Stimulated activated CD8-positive, alpha-beta memory T cell treated with anti-CD3 and anti-CD28 coated beads, Interleukin-12 subunit alpha, Interleukin-12 subunit beta, amount 100 ng/mL, for 24 hours (primary cell): ENCODE measurements at regions not wholly inside any gene's neighbourhood (a gene's known extent, or its start where the extent isn't known, plus 50 kb on each side); places are given as distances from the start of the nearest gene placed in this dataset.

Experiments used
- DNase-seq: peaks from one replicate; pipeline ENCODE4 v3.0.0-alpha.2; 2020; ENCODE audit errors: extremely low read depth

GRCh38 chr6:44049989-44050871, 77.0 kb downstream of the MRPL14 start:
- no peak for DNase-seq

- no peak for DNase-seq
Observed at GRCh38 chr6:44049163-44049988, 77.9 kb downstream of the MRPL14 start.

- DNase-seq = no peak
Observed at GRCh38 chr6:44048277-44048676, 79.0 kb downstream of the MRPL14 start.

GRCh38 chr6:44047801-44048200, 79.5 kb downstream of the MRPL14 start:
- no peak for DNase-seq

DNA sequence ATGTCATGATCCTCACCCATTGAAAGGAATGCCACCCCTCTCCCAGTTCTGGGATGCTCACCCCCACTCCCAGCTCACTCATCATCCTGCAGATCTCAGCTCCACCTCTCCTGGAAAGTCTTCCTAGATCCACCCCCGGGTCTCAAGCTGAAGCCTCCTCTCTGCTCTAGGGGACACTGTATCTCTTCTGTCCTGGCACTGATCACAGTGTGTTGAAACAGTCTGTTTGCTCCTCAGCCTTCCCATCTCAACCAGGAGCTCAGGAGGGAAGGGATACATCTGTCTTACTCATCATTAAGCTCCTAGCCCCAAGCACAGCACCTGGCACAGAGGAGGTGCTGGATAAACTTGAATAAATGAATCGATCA, 80.1 kb downstream of the MRPL14 start:
- no peak for DNase-seq

- no peak for DNase-seq
Observed at GRCh38 chr6:44046516-44047178, 80.6 kb downstream of the MRPL14 start.

GRCh38 chr6:44045672-44046015, 81.6 kb downstream of the MRPL14 start:
- DNase-seq = no peak

- DNase-seq = no peak
Observed at GRCh38 chr6:44044940-44045671, 82.1 kb downstream of the MRPL14 start.

DNA sequence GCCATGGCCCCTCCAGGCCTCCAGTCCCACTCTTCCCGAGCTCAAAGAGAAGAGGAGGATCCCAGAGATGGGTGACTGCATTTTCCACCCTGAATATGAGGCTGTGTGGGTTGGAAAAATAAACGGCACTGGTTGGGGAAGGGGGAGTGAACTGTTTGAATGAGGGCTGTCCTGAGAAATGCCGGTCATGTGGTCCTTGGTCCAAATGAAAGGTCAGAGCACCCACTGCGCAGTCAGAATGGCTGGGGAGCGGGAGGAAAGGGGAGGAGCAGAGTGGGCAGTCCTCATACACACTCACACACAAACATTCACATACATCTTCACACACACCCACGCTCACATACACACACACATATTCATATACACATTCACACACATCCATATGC, 83.1 kb downstream of the MRPL14 start:
- DNase-seq = no peak

GRCh38 chr6:44043479-44044153, 83.6 kb downstream of the MRPL14 start:
- DNase-seq = no peak

- no peak for DNase-seq
Observed at GRCh38 chr6:44042989-44043478, 84.2 kb downstream of the MRPL14 start.

GRCh38 chr6:44042261-44042988, 84.8 kb downstream of the MRPL14 start:
- DNase-seq = no peak

GRCh38 chr6:44041461-44042260, 85.6 kb downstream of the MRPL14 start:
- no peak for DNase-seq

DNA sequence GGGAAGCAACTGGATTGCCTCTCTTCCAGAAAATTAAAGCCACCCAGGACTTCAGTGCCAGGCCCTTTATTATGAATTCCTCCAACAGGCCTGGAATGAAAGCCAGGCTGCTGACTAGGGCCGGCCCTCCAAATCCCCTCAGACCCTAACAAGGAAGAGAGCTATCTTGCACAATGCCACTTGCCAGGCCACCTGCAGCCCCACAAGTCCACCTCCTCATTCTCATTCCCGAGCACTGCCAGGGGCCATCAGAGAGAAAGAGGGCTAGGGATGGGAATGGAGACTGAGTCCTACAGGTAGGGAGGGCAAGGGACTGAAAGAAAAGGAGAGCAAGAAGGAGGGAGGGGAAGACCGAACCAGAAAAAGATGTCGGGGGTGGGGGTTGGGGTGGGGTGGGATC, 86.5 kb downstream of the MRPL14 start:
- DNase-seq = no peak

GRCh38 chr6:44039839-44040350, 87.4 kb downstream of the MRPL14 start:
- no peak for DNase-seq

DNA sequence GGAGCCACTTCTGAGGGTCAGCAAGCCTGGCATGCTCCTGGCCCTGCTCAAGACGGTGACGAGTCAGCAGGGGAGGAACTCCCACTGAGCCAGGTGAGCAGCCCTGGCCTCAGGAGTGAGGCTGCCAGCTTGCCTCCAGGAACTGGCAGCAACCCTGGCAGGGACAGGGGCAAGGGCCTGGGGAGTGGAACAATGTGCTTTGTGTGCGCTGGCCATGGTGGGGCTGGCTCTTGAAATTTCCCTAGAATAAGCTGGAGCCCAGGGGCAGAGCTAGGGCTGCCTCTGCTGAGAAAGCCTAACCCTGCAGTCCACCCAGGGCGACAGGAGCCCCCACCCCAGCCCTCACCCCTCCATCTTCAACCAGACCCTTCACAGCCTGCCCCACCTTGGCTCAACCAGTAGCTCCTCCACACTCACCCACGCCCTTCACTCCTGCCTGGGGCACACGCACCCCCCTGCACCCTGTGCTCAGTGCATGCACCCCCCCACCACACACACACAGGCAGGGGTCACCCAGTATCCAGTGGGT, 88.0 kb downstream of the MRPL14 start:
- DNase-seq = no peak

- no peak for DNase-seq
Observed at GRCh38 chr6:44038543-44039065, 88.6 kb downstream of the MRPL14 start.

GRCh38 chr6:44037847-44038542, 89.3 kb downstream of the MRPL14 start:
- no peak for DNase-seq
